ENCODE measurements at regions not wholly inside any gene's neighbourhood (a gene's known extent, or its start where the extent isn't known, plus 50 kb on each side); places are given as distances from the start of the nearest gene placed in this dataset.

DNA sequence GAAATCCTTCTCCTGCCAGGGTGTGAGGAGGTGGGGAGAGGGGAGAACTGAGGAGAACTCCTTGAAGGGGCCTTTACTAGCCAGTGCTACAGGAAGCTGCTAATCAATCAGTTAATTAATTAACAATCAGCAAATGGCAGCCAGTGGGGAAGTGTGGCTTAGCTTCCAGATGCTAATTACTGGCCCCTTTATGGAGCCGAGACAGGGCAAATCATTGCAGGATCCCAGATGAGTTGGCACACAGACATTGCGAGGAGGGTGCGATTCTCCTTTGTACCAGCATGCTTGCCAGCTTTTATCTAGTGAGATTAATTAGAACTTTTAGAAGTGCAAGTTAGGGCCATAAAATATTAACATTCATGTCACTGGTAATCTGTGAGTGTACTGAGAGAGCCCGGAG lies 84.0 kb downstream of the XRCC2 start:
- TF ChIP-seq CTCF (IDR thresholded peaks at IDR 0.05) (no peak), POLR2A (IDR thresholded peaks at IDR 0.05) (no peak), EP300 (IDR thresholded peaks at IDR 0.05; ENCODE audit: low read depth) (no peak), POLR2AphosphoS5 (IDR thresholded peaks at IDR 0.05) (no peak)

Measured in transverse colon (tissue), 4 donors.